ENCODE measurements at regions not wholly inside any gene's neighbourhood (a gene's known extent, or its start where the extent isn't known, plus 50 kb on each side); places are given as distances from the start of the nearest gene placed in this dataset.

DNA sequence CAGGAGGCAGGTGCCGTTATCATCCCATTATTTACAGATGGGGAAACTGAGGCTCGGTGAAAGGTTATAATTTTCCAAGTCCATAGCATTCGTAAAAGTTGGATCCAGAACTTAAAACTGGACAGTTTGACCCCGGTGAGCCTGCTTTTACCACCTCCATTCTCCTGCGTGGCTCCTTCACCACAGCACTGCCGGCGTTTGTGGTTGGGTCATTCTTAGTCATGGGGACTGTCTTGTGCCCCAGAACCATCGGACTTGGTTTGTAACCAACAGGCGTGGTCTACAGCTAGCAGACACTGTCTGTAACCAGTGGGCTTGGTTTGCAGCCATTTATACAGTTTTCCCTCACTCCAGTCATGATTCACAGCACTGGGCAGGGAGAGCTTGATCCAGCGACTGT is 511.3 kb downstream of the NPHP4 start:
- WGBS, 2 donors, result 68 to 69% methylated on average over 8 to 10 of the region's 10 CpGs
- no peaks in the 10 kb centered on the region for H3K27me3 ChIP-seq
- H3K4me1 ChIP-seq, result peaks cover 32% of the 10 kb centered on the region
- no peak for DNase-seq
- ATAC-seq, result no peak
- H3K4me3 ChIP-seq, result no peak overlapping the region
- TF ChIP-seq CTCF (IDR thresholded peaks at IDR 0.05) (no peak), POLR2A (IDR thresholded peaks at IDR 0.05) (no peak)
- H3K36me3 ChIP-seq (replicated peaks in 1 of 2; ENCODE audit: insufficient read depth in 1 of 2, low read depth in 2 of 2), result no peaks in the 10 kb centered on the region
- intact Hi-C loops (cut with DNase I), result no loop called here
- peak overlapping the region in 1 of 4 donors; percentile 82 for H3K27ac ChIP-seq
- H3K9me3 ChIP-seq, result no peaks in the 10 kb centered on the region

DNA sequence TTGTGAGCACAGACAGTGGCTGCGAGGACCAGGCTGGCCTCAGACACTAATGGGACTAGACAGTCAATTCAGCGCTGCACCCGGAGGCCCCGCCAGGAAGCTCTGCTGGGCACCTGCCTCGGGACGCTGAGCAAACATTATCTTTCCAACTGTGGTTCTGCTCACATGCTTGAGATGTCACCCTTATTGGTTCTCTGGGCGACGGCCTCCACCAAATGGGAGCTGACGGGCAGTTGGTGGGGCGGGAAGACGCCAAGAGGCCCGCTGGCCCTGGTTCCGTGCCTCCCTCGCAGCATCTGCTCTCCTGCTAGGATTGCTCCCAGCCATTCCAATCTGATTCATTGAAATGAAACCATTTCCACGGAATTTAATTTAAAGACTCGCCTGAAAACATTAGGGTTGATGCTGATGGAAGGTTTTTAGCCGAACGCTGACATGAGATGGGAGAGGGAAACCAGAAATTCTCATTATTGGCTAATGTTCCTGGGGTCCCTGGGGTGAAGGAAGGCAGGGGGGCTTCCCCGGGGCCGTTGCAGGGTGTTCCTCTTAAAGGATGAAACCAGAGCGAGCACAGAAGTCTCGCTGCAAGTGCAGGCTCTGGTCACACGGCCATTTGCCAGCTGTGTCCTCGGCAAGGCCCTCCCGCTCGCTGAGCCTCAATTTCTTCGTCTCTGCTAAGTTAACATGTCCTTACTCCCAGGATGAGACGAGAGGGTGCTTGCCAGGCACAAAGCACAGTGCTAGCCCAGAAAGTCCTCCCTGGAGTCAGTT is 512.2 kb downstream of the NPHP4 start:
- WGBS, 2 donors, result 65 to 71% methylated on average over 22 to 28 of the region's 28 CpGs
- DNase-seq, result no peak
- TF ChIP-seq POLR2A (IDR thresholded peaks at IDR 0.05), result no peak
- Histone ChIP-seq H3K27me3 (no peaks in the 10 kb centered on the region), H3K4me1 (peaks cover 29% of the 10 kb centered on the region), H3K36me3 (replicated peaks in 1 of 2; ENCODE audit: insufficient read depth in 1 of 2, low read depth in 2 of 2) (no peaks in the 10 kb centered on the region), H3K4me3 (no peak overlapping the region), H3K9me3 (no peaks in the 10 kb centered on the region), H3K27ac (peak overlapping the region in 2 of 4 donors; percentile 73 to 82)
- ATAC-seq, result no peak
- intact Hi-C loops (cut with DNase I), result no loop called here

DNA sequence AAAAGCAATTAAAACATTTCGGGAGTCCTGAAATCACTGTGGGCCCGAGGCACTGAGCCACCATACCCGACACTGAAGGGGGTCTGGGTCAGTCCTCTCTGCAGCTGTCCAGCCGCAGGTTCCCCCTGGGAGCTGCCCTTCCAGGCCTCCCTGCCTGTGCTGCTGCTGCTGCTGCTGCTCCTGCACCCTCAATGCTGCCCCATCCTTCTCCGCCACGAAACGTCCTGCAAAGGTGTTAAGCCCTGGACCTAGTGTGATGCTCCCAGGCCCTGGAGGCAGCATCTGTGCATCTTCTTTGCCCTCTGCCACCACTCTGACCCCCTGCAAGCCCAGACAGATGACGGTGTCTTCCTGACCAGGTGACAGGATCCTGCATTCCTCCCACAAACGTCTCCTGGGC is 513.3 kb downstream of the NPHP4 start:
- TF ChIP-seq POLR2A (IDR thresholded peaks at IDR 0.05), result no peak
- no peak for TF ChIP-seq CTCF (IDR thresholded peaks at IDR 0.05)
- peak overlapping the region in 3 of 4 donors; percentile 73 to 82 (median 73) for H3K27ac ChIP-seq
- no peak for DNase-seq
- H3K36me3 ChIP-seq (replicated peaks in 1 of 2; ENCODE audit: insufficient read depth in 1 of 2, low read depth in 2 of 2), result no peaks in the 10 kb centered on the region
- H3K4me1 ChIP-seq, result peaks cover 29% of the 10 kb centered on the region
- H3K27me3 ChIP-seq, result no peaks in the 10 kb centered on the region
- intact Hi-C loops (cut with DNase I), result no loop called here
- WGBS, 2 donors, result 35 to 54% methylated on average over 6 to 9 of the region's 9 CpGs
- no peaks in the 10 kb centered on the region for H3K9me3 ChIP-seq
- no peak for ATAC-seq
- H3K4me3 ChIP-seq, result no peak overlapping the region

- intact Hi-C loops (cut with DNase I), result no loop called here
- Histone ChIP-seq H3K9me3 (no peaks in the 10 kb centered on the region), H3K36me3 (replicated peaks in 1 of 2; ENCODE audit: insufficient read depth in 1 of 2, low read depth in 2 of 2) (no peaks in the 10 kb centered on the region), H3K4me1 (peaks cover 29% of the 10 kb centered on the region), H3K27ac (peak overlapping the region; percentile 22 to 82 (median 73)), H3K27me3 (no peaks in the 10 kb centered on the region), H3K4me3 (no peak overlapping the region)
- WGBS, 2 donors, result 36 to 52% methylated on average over 6 of the region's 6 CpGs
- DNase-seq (peak in 3 of 4 donors; percentile 27 to 54 (median 38)), ATAC-seq (peak; percentile 71)
- TF ChIP-seq POLR2A (IDR thresholded peaks at IDR 0.05), result no peak
- no peak for TF ChIP-seq CTCF (IDR thresholded peaks at IDR 0.05)
Observed at GRCh38 chr1:5478156-5478695, 514.0 kb downstream of the NPHP4 start.

GRCh38 chr1:5477716-5478115 is 514.5 kb downstream of the NPHP4 start:
- no peaks in the 10 kb centered on the region for H3K36me3 ChIP-seq (replicated peaks in 1 of 2; ENCODE audit: insufficient read depth in 1 of 2, low read depth in 2 of 2)
- H3K4me1 ChIP-seq, result peaks cover 29% of the 10 kb centered on the region
- peak; percentile 75 for ATAC-seq
- peak overlapping the region; percentile 22 to 82 (median 73) for H3K27ac ChIP-seq
- WGBS, 2 donors, result 17 to 22% methylated on average over 11 of the region's 11 CpGs
- H3K4me3 ChIP-seq, result no peak overlapping the region
- DNase-seq, result peak in 3 of 4 donors; percentile 40 to 46 (median 45)
- no peaks in the 10 kb centered on the region for H3K9me3 ChIP-seq
- TF ChIP-seq POLR2A (IDR thresholded peaks at IDR 0.05) (no peak), CTCF (IDR thresholded peaks at IDR 0.05) (no peak)
- intact Hi-C loops (cut with DNase I), result no loop called here
- H3K27me3 ChIP-seq, result no peaks in the 10 kb centered on the region

Data from body of pancreas (tissue), 4 donors.